GM19467 (cell line): ENCODE measurements at regions not wholly inside any gene's neighbourhood (a gene's known extent, or its start where the extent isn't known, plus 50 kb on each side); places are given as distances from the start of the nearest gene placed in this dataset.

Source experiments
- ATAC-seq: cut with Tn5 transposase; IDR thresholded peaks from one replicate; pipeline ENCODE4 v1.9.1; 2021; ENCODE audit warnings: mild to moderate bottlenecking, moderate library complexity; ENCODE audit not compliant: unreplicated experiment

GRCh38 chr10:108812906-108813305 lies 1110.4 kb downstream of the XPNPEP1 start:
- ATAC-seq = no peak

- no peak for ATAC-seq
Measured at GRCh38 chr10:108812296-108812695, 1111.0 kb downstream of the XPNPEP1 start.

- no peak for ATAC-seq
Measured at GRCh38 chr10:108808228-108808627, 1115.1 kb downstream of the XPNPEP1 start.

- no peak for ATAC-seq
Measured at GRCh38 chr10:108801775-108802517, 1121.4 kb downstream of the XPNPEP1 start.

- ATAC-seq = no peak
Measured at GRCh38 chr10:108801220-108801619, 1122.1 kb downstream of the XPNPEP1 start.

GRCh38 chr10:108797573-108797972 lies 1125.7 kb downstream of the XPNPEP1 start:
- no peak for ATAC-seq

GRCh38 chr10:108791794-108792474 lies 1131.4 kb downstream of the XPNPEP1 start:
- no peak for ATAC-seq

- no peak for ATAC-seq
Measured at GRCh38 chr10:108791030-108791429, 1132.3 kb downstream of the XPNPEP1 start.

GRCh38 chr10:108789919-108790318 lies 1133.4 kb downstream of the XPNPEP1 start:
- ATAC-seq = peak; percentile 82

- no peak for ATAC-seq
Measured at GRCh38 chr10:108789336-108789735, 1134.0 kb downstream of the XPNPEP1 start.

- no peak for ATAC-seq
Measured at GRCh38 chr10:108788891-108789290, 1134.4 kb downstream of the XPNPEP1 start.

- no peak for ATAC-seq
Measured at GRCh38 chr10:108787932-108788331, 1135.4 kb downstream of the XPNPEP1 start.

GRCh38 chr10:108785011-108785410 lies 1138.3 kb downstream of the XPNPEP1 start:
- no peak for ATAC-seq

- no peak for ATAC-seq
Measured at GRCh38 chr10:108784534-108784933, 1138.8 kb downstream of the XPNPEP1 start.

GRCh38 chr10:108783897-108784296 lies 1139.4 kb downstream of the XPNPEP1 start:
- ATAC-seq = peak; percentile 66

GRCh38 chr10:108782411-108782810 lies 1140.9 kb downstream of the XPNPEP1 start:
- no peak for ATAC-seq

- no peak for ATAC-seq
Measured at GRCh38 chr10:108779501-108779900, 1143.8 kb downstream of the XPNPEP1 start.

- no peak for ATAC-seq
Measured at GRCh38 chr10:108775911-108776475, 1147.3 kb downstream of the XPNPEP1 start.

- no peak for ATAC-seq
Measured at GRCh38 chr10:108771106-108771505, 1152.2 kb downstream of the XPNPEP1 start.

- no peak for ATAC-seq
Measured at GRCh38 chr10:108765794-108766193, 1157.5 kb downstream of the XPNPEP1 start.

GRCh38 chr10:108757946-108758345 lies 1165.4 kb downstream of the XPNPEP1 start:
- no peak for ATAC-seq

- no peak for ATAC-seq
Measured at GRCh38 chr10:108755646-108756045, 1167.7 kb downstream of the XPNPEP1 start.
